ENCODE measurements at regions not wholly inside any gene's neighbourhood (a gene's known extent, or its start where the extent isn't known, plus 50 kb on each side); places are given as distances from the start of the nearest gene placed in this dataset.

GRCh38 chr11:10632483-10632882 is 61.1 kb downstream of the IRAG1 start:
- TF ChIP-seq CTCF (IDR thresholded peaks at IDR 0.05 in 2 of 3, conservative IDR thresholded peaks at IDR 0.05 in 1 of 3; ENCODE audit: control insufficient read depth in 2 of 3, extremely low read depth in 1 of 3, insufficient read depth in 1 of 3, low read depth in 3 of 3, low read length in 3 of 3), result no peak
- no peak for TF ChIP-seq SUZ12 (IDR thresholded peaks at IDR 0.05; ENCODE audit: unreplicated experiment)
- TF ChIP-seq PBX3 (IDR thresholded peaks at IDR 0.05; ENCODE audit: insufficient replicate concordance, low read depth, low read length), result no peak
- TF ChIP-seq RAD21 (IDR thresholded peaks at IDR 0.05; ENCODE audit: insufficient read depth, low read depth, low read length), result no peak
- no peak for TF ChIP-seq GABPA (IDR thresholded peaks at IDR 0.05; ENCODE audit: low read depth)
- no peak for TF ChIP-seq BCL11A (IDR thresholded peaks at IDR 0.05; ENCODE audit: low read depth, low read length)
- no peak for TF ChIP-seq SMC3 (IDR thresholded peaks at IDR 0.05; ENCODE audit: borderline replicate concordance, low read length)
- TF ChIP-seq CREM (IDR thresholded peaks at IDR 0.05; ENCODE audit: low read depth), result no peak
- TF ChIP-seq TBL1XR1 (IDR thresholded peaks at IDR 0.05; ENCODE audit: low read depth, low read length), result no peak
- no peak for TF ChIP-seq POLR2AphosphoS5 (IDR thresholded peaks at IDR 0.05; ENCODE audit: low read length)
- no peak for TF ChIP-seq ATF2 (IDR thresholded peaks at IDR 0.05; ENCODE audit: low read length)
- TF ChIP-seq USF2 (IDR thresholded peaks at IDR 0.05; ENCODE audit: borderline replicate concordance, low read depth, low read length), result no peak

All from GM12878 (cell line).